Osteocyte (in vitro differentiated cells): ENCODE measurements at regions not wholly inside any gene's neighbourhood (a gene's known extent, or its start where the extent isn't known, plus 50 kb on each side); places are given as distances from the start of the nearest gene placed in this dataset.

Source experiments
- DNase-seq: peaks from one replicate; pipeline ENCODE4 v3.0.0; 2021; ENCODE audit warnings: mixed read lengths; ENCODE audit not compliant: unreplicated experiment; ENCODE audit errors: extremely low spot score
- H3K27ac Mint-ChIP-seq: one replicate; pipeline ENCODE4 v1.8.0; 2021; ENCODE audit warnings: mild to moderate bottlenecking, mixed read lengths; ENCODE audit not compliant: unreplicated experiment
- H3K27me3 Mint-ChIP-seq: one replicate; pipeline ENCODE4 v1.8.0; 2021; ENCODE audit warnings: mixed read lengths; ENCODE audit not compliant: unreplicated experiment
- H3K36me3 Mint-ChIP-seq: one replicate; pipeline ENCODE4 v1.8.0; 2021; ENCODE audit warnings: mixed read lengths; ENCODE audit not compliant: unreplicated experiment
- H3K4me1 Mint-ChIP-seq: one replicate; pipeline ENCODE4 v1.8.0; 2021; ENCODE audit warnings: mixed read lengths; ENCODE audit not compliant: unreplicated experiment
- H3K4me3 Mint-ChIP-seq: one replicate; pipeline ENCODE4 v1.8.0; 2021; ENCODE audit warnings: mild to moderate bottlenecking, moderate library complexity, mixed read lengths; ENCODE audit not compliant: unreplicated experiment
- H3K9me3 Mint-ChIP-seq: one replicate; pipeline ENCODE4 v1.8.0; 2021; ENCODE audit warnings: mixed read lengths; ENCODE audit not compliant: unreplicated experiment
- CTCF ChIP-seq: fragments of 200-600 bp; sonication (generic); IDR thresholded peaks from 2 replicates; pipeline ENCODE4 v1.5.0; 2021; ENCODE audit warnings: antibody characterized with exemption, mild to moderate bottlenecking, moderate library complexity

GRCh38 chr11:47907499-47907898 lies 59.3 kb upstream of the NUP160 start:
- Mint-ChIP-seq H3K9me3 (no peaks in the 10 kb centered on the region), H3K36me3 (no peaks in the 10 kb centered on the region), H3K27me3 (no peaks in the 10 kb centered on the region), H3K4me1 (peaks cover 26% of the 10 kb centered on the region), H3K27ac (peak overlapping the region; percentile 41), H3K4me3 (no peak overlapping the region)
- no peak for DNase-seq
- no peak for TF ChIP-seq CTCF

- Mint-ChIP-seq H3K36me3 (no peaks in the 10 kb centered on the region), H3K4me1 (peaks cover 26% of the 10 kb centered on the region), H3K4me3 (no peak overlapping the region), H3K9me3 (no peaks in the 10 kb centered on the region), H3K27ac (peak overlapping the region; percentile 81), H3K27me3 (no peaks in the 10 kb centered on the region)
- no peak for DNase-seq
- no peak for TF ChIP-seq CTCF
Observed at GRCh38 chr11:47906066-47906465, 57.9 kb upstream of the NUP160 start.

GRCh38 chr11:47905358-47906059 lies 57.4 kb upstream of the NUP160 start:
- TF ChIP-seq CTCF, result no peak
- Mint-ChIP-seq H3K36me3 (no peaks in the 10 kb centered on the region), H3K27me3 (no peaks in the 10 kb centered on the region), H3K9me3 (no peaks in the 10 kb centered on the region), H3K4me1 (peaks cover 26% of the 10 kb centered on the region), H3K4me3 (no peak overlapping the region), H3K27ac (peak overlapping the region; percentile 81)
- no peak for DNase-seq

- no peak for TF ChIP-seq CTCF
- DNase-seq, result no peak
- peaks cover 26% of the 10 kb centered on the region for H3K4me1 Mint-ChIP-seq
- H3K9me3 Mint-ChIP-seq, result no peaks in the 10 kb centered on the region
- no peaks in the 10 kb centered on the region for H3K27me3 Mint-ChIP-seq
- no peaks in the 10 kb centered on the region for H3K36me3 Mint-ChIP-seq
- no peak overlapping the region for H3K4me3 Mint-ChIP-seq
- no peak overlapping the region for H3K27ac Mint-ChIP-seq
Observed at GRCh38 chr11:47904808-47905207, 56.7 kb upstream of the NUP160 start.

- Mint-ChIP-seq H3K27ac (no peak overlapping the region), H3K9me3 (no peaks in the 10 kb centered on the region)
Observed at GRCh38 chr11:47904048-47904447, 55.9 kb upstream of the NUP160 start.

More at GRCh38 chr11:47904048-47904447, 55.9 kb upstream of the NUP160 start:
- Mint-ChIP-seq H3K36me3 (no peaks in the 10 kb centered on the region), H3K4me3 (no peak overlapping the region), H3K27me3 (no peaks in the 10 kb centered on the region), H3K4me1 (peaks cover 26% of the 10 kb centered on the region)
- no peak for TF ChIP-seq CTCF
- no peak for DNase-seq
